ENCODE measurements at regions not wholly inside any gene's neighbourhood (a gene's known extent, or its start where the extent isn't known, plus 50 kb on each side); places are given as distances from the start of the nearest gene placed in this dataset.
A peak's percentile ranks its signal among the peaks of the same experiment; 100 is the strongest.

DNA sequence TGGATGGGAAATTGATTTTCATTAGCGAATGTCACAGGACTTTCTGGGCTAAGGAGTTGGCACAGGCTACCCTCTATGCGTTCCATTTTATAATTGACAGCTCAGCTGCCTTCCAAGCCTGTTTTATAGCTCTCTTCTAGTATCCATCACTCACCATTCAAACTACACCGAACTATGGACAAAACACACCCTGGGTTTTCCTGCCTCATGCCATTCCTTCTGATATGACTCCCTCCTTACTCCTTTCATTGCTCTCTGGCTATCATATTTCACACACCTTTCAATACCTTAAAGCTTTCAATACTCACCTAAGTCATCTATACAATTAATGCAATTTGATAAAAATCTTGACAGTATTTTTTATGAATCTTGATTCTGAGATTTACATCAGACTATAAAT is 181.3 kb downstream of the RAP2A start:
- Histone ChIP-seq H3K36me3 (no peaks in the 10 kb centered on the region), H3K27me3 (ENCODE audit: low read depth) (no peaks in the 10 kb centered on the region), H3K4me1 (no peaks in the 10 kb centered on the region), H3K9me3 (no peaks in the 10 kb centered on the region), H3K27ac (no peak overlapping the region), H3K4me3 (no peak overlapping the region)
- intact Hi-C loops (cut with DNase I) = no loop called here
- no peak for DNase-seq
- no peak for TF ChIP-seq CTCF (IDR thresholded peaks at IDR 0.05)
- ATAC-seq = no peak

DNA sequence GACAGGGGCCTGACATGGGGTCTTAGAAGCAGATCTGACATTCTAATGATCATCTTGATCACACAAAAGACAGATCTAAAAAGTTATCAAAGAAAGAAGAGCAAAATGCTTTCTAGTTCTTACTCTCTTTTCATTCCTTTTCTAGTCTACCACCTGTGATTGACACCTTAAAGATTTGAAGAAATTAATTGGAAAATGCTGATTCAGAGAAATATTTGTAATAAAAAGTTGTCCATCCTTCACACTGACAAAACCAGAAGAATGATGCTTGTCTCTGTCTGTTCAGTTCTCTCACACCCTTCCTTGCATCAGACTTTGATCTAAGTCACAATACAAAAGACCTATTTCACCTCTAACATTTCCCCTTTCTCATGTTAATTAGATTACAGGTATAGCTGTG is 182.4 kb downstream of the RAP2A start:
- Histone ChIP-seq H3K9me3 (no peaks in the 10 kb centered on the region), H3K27ac (no peak overlapping the region), H3K27me3 (ENCODE audit: low read depth) (no peaks in the 10 kb centered on the region), H3K4me1 (no peaks in the 10 kb centered on the region), H3K36me3 (no peaks in the 10 kb centered on the region), H3K4me3 (no peak overlapping the region)
- no peak for TF ChIP-seq CTCF (IDR thresholded peaks at IDR 0.05)
- intact Hi-C loops (cut with DNase I) = no loop called here
- ATAC-seq (no peak), DNase-seq (no peak)

DNA sequence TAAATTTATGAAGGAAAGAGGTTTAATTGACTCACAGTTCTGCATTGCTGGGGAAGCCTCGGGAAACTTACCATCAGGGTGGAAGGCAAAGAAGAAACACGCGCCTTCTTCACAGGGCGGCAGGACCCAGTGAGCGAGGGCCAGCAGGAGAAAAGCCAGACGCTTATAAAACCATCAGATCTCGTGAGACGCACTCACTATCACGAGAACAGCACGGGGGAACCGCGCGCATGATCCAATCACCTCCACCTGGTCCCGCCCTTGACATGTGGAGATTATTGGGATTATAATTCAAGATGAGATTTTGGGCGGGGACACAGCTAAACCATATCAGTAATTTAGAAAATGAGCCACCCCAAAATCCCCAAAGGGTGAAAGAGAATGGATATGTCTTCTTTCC is 187.1 kb downstream of the RAP2A start:
- H3K4me1 ChIP-seq = no peaks in the 10 kb centered on the region
- H3K9me3 ChIP-seq = no peaks in the 10 kb centered on the region
- H3K27me3 ChIP-seq (ENCODE audit: low read depth) = no peaks in the 10 kb centered on the region
- no peak for DNase-seq
- no peak for ATAC-seq
- no peak overlapping the region for H3K27ac ChIP-seq
- no peak overlapping the region for H3K4me3 ChIP-seq
- no peak for TF ChIP-seq CTCF (IDR thresholded peaks at IDR 0.05)
- intact Hi-C loops (cut with DNase I) = no loop called here
- H3K36me3 ChIP-seq = no peaks in the 10 kb centered on the region

GRCh38 chr13:97621631-97622030 is 187.7 kb downstream of the RAP2A start:
- no peaks in the 10 kb centered on the region for H3K9me3 ChIP-seq
- no peaks in the 10 kb centered on the region for H3K27me3 ChIP-seq (ENCODE audit: low read depth)
- no peak overlapping the region for H3K4me3 ChIP-seq
- intact Hi-C loops (cut with DNase I) = no loop called here
- ATAC-seq = peak in 1 of 2 donors; percentile 32
- DNase-seq = no peak
- no peak for TF ChIP-seq CTCF (IDR thresholded peaks at IDR 0.05)
- no peaks in the 10 kb centered on the region for H3K36me3 ChIP-seq
- H3K4me1 ChIP-seq = no peaks in the 10 kb centered on the region
- no peak overlapping the region for H3K27ac ChIP-seq

- Histone ChIP-seq H3K27ac (no peak overlapping the region), H3K27me3 (ENCODE audit: low read depth) (no peaks in the 10 kb centered on the region), H3K9me3 (no peaks in the 10 kb centered on the region), H3K4me1 (no peaks in the 10 kb centered on the region), H3K4me3 (no peak overlapping the region), H3K36me3 (no peaks in the 10 kb centered on the region)
- no peak for TF ChIP-seq CTCF (IDR thresholded peaks at IDR 0.05)
- DNase-seq = no peak
- peak; percentile 24 to 39 for ATAC-seq
- intact Hi-C loops (cut with DNase I) = no loop called here
Measured at GRCh38 chr13:97627566-97627965, 193.6 kb downstream of the RAP2A start.

Data from lower lobe of right lung (tissue), 2 donors.